Upper lobe of right lung (tissue), 1 donor: ENCODE measurements at regions not wholly inside any gene's neighbourhood (a gene's known extent, or its start where the extent isn't known, plus 50 kb on each side); places are given as distances from the start of the nearest gene placed in this dataset.

ENCODE experiments used
- ATAC-seq: fragments of 200-7000 bp; cut with Tn5 transposase; one replicate; pipeline ENCODE4 v1.9.1; 2020; ENCODE audit warnings: mild to moderate bottlenecking, moderate library complexity
- DNase-seq: peaks from one replicate; pipeline ENCODE4 v3.0.0-alpha.2; 2020
- H3K27ac ChIP-seq: fragments of 200-600 bp; one replicate; pipeline ENCODE4 v1.8.0; 2022
- H3K27me3 ChIP-seq: fragments of 200-600 bp; one replicate; pipeline ENCODE4 v1.8.0; 2022; ENCODE audit warnings: mild to moderate bottlenecking
- H3K36me3 ChIP-seq: fragments of 200-600 bp; one replicate; pipeline ENCODE4 v1.8.0; 2022
- H3K4me1 ChIP-seq: fragments of 200-600 bp; one replicate; pipeline ENCODE4 v1.8.0; 2022
- H3K4me3 ChIP-seq: fragments of 200-600 bp; one replicate; pipeline ENCODE4 v1.8.0; 2022; ENCODE audit warnings: mild to moderate bottlenecking
- H3K9me3 ChIP-seq: fragments of 200-600 bp; one replicate; pipeline ENCODE4 v1.8.0; 2022
- intact Hi-C: fragments of 100-400 bp; cut with DNase I; formaldehyde crosslinking; loops from one replicate; pipeline ENCODE4 v1.11.0; 2022
- TF ChIP-seq, protein P1 (sequence below): fragments of 200-600 bp; IDR thresholded peaks from one replicate; pipeline ENCODE4 v1.8.0; 2022; ENCODE audit warnings: antibody characterized with exemption
- donor health status: DM: no; HTN: yes; CAD: no; lungs with severe emphysema.

DNA sequence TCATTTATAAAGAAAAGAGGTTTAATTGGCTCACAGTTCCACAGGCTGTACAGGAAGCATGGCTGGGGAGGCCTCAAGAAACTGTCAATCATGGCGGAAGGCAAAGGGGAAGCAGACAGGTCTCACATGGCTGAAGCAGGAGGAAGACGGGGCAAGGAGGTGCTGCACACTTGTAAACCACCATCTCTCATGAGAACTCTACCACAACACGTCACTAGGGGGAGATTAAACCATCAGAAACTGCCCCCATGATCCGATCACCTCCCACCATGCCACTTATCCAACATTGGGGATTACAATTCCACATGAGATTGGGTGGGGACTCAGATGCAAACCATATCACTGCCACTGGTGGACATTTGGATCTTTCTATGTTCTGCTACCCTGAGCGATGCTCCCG is 351.4 kb downstream of the NPHP4 start:
- ATAC-seq, result no peak

DNA sequence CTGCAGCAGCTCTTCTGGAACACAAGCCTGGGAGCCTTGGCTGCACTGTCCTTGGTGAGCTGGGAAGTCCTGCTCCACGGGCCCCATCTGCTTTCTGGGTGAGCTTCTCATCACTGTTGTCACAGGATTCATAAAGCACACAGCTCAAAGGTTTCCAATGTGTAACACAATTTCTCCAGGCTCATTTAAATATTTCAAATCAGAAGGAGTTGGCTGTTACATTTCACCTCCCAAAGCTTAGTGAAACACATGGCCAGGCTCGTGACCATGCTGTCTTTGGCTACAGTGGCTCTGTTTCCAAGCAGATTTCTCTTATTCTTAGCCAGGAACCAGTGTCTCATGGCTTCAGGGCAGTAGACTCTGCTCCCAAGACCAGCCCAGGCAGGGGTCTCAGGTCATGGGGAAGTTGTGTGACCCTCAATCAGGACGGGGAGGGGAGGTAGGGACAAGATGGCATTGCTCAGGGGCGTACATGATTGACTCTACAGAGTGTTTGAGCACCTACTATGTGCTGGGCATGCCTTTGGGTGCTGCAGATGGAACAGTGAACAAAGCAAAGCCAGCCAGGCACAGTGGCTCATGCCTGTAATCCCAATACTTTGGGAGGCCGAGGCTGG is 353.0 kb downstream of the NPHP4 start:
- Histone ChIP-seq H3K4me1 (no peaks in the 10 kb centered on the region), H3K9me3 (no peaks in the 10 kb centered on the region), H3K27ac (no peak overlapping the region), H3K4me3 (no peak overlapping the region), H3K36me3 (no peaks in the 10 kb centered on the region), H3K27me3 (peaks cover 10% of the 10 kb centered on the region)
- intact Hi-C loops, result no loop called here
- TF ChIP-seq, protein P1, sequence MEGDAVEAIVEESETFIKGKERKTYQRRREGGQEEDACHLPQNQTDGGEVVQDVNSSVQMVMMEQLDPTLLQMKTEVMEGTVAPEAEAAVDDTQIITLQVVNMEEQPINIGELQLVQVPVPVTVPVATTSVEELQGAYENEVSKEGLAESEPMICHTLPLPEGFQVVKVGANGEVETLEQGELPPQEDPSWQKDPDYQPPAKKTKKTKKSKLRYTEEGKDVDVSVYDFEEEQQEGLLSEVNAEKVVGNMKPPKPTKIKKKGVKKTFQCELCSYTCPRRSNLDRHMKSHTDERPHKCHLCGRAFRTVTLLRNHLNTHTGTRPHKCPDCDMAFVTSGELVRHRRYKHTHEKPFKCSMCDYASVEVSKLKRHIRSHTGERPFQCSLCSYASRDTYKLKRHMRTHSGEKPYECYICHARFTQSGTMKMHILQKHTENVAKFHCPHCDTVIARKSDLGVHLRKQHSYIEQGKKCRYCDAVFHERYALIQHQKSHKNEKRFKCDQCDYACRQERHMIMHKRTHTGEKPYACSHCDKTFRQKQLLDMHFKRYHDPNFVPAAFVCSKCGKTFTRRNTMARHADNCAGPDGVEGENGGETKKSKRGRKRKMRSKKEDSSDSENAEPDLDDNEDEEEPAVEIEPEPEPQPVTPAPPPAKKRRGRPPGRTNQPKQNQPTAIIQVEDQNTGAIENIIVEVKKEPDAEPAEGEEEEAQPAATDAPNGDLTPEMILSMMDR, result no peak
- ATAC-seq (no peak), DNase-seq (no peak)

More for the DNA sequence above, 351.4 kb downstream of the NPHP4 start:
- no peak overlapping the region for H3K27ac ChIP-seq
- H3K4me1 ChIP-seq, result no peaks in the 10 kb centered on the region
- TF ChIP-seq, protein P1, result no peak
- no peak for DNase-seq
- no peaks in the 10 kb centered on the region for H3K9me3 ChIP-seq
- H3K36me3 ChIP-seq, result no peaks in the 10 kb centered on the region
- H3K4me3 ChIP-seq, result no peak overlapping the region
- H3K27me3 ChIP-seq, result peaks cover 10% of the 10 kb centered on the region
- intact Hi-C loops, result no loop called here

DNA sequence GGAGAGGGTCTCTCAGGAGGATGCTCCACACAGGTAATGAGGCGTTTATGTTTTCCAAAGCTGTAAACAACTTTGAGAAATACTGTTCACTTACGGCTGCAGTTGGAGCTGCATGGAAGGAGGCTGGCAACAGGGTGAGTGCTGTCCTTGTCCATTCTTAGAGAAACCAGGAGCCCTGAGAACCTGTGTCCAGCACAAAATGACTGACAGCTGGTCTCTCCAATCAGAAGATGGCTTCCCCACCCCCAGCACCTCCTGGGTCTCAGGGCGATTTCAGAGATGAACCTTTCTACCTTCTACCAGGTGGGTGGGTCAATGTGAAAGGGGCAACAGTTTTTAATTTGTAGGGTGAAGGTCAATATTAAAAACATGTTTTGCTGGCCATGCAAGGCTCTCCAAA is 353.6 kb downstream of the NPHP4 start:
- TF ChIP-seq, protein P1, result no peak
- Histone ChIP-seq H3K9me3 (no peaks in the 10 kb centered on the region), H3K27me3 (peaks cover 10% of the 10 kb centered on the region), H3K4me1 (no peaks in the 10 kb centered on the region), H3K36me3 (no peaks in the 10 kb centered on the region), H3K4me3 (no peak overlapping the region), H3K27ac (no peak overlapping the region)
- ATAC-seq (no peak), DNase-seq (no peak)
- intact Hi-C loops, result no loop called here

DNA sequence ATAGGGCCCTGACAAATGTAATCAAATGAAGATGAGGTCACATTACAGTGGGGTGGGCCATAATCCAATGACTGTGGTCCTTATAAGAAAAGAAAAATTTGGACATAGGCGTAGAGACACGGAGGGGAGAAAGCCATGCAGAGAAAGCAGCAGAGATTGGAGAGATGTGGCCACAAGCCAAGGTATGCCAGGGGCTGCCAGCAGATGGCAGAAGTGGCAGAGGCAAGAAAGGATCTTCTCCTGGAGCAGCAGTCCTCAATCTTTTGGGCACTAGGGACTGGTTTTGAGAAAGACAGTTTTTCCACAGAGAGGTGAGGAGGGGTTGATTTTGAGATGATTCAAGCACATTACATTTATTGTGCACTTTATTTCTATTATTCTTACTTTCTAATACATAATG is 355.1 kb downstream of the NPHP4 start:
- Histone ChIP-seq H3K27me3 (peaks cover 18% of the 10 kb centered on the region), H3K27ac (no peak overlapping the region), H3K4me3 (no peak overlapping the region), H3K36me3 (no peaks in the 10 kb centered on the region), H3K9me3 (no peaks in the 10 kb centered on the region), H3K4me1 (no peaks in the 10 kb centered on the region)
- no peak for ATAC-seq
- DNase-seq, result no peak
- intact Hi-C loops, result no loop called here
- TF ChIP-seq, protein P1, result peak; percentile 36

DNA sequence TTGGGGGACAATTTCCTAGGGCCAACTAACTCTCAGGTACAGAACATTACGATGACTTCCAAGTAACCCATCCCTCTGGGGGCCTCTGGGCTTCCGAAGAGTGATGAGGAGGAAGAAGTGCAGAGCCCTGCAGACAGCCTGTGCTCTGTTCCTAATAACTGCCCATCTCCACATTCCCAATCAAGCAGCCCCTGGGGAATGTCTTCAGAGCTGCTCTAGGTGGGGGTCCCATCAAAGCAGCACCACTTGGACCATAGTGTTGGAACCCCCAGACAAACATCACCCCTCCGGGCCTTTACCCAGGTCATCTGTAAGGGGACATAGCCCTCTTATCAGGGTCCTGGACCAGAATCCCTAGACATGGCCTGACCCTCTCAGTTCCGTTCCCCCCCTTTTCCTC is 357.3 kb downstream of the NPHP4 start:
- Histone ChIP-seq H3K4me3 (no peak overlapping the region), H3K27me3 (peaks cover 21% of the 10 kb centered on the region), H3K9me3 (no peaks in the 10 kb centered on the region), H3K27ac (no peak overlapping the region), H3K4me1 (no peaks in the 10 kb centered on the region), H3K36me3 (no peaks in the 10 kb centered on the region)
- intact Hi-C loops, result no loop called here
- ATAC-seq (no peak), DNase-seq (no peak)
- TF ChIP-seq, protein P1, result no peak

DNA sequence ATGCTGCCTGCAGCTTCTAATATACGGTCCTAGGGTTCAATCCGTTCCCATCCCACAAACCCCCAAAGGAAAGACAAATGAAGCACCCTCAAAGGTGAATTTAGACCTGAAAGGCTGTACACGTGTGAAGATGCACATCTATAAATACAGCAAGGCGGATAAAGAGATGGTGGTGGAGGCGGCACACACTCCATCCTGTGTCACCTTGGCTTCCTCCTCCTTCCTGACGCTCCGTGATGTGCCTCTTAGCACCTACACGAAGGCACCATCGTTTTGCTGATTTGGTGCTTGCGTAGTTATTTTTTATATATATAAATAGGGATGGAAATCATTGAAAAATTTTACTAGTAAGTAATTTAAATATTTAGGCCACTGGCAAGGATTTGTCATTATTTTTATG is 359.4 kb downstream of the NPHP4 start:
- Histone ChIP-seq H3K4me1 (no peaks in the 10 kb centered on the region), H3K36me3 (no peaks in the 10 kb centered on the region), H3K4me3 (no peak overlapping the region), H3K9me3 (no peaks in the 10 kb centered on the region), H3K27ac (no peak overlapping the region), H3K27me3 (peaks cover 21% of the 10 kb centered on the region)
- intact Hi-C loops, result no loop called here
- no peak for ATAC-seq
- TF ChIP-seq, protein P1, result no peak
- no peak for DNase-seq
